ENCODE measurements at regions not wholly inside any gene's neighbourhood (a gene's known extent, or its start where the extent isn't known, plus 50 kb on each side); places are given as distances from the start of the nearest gene placed in this dataset.

- no peak for DNase-seq
Observed at GRCh38 chr20:39954621-39955020, 734.4 kb downstream of the MAFB start.

GRCh38 chr20:39946931-39947330, 742.1 kb downstream of the MAFB start:
- no peak for DNase-seq

- DNase-seq = no peak
Observed at GRCh38 chr20:39946053-39946810, 742.8 kb downstream of the MAFB start.

GRCh38 chr20:39944861-39945260, 744.2 kb downstream of the MAFB start:
- DNase-seq = no peak

- no peak for DNase-seq
Observed at GRCh38 chr20:39943336-39943735, 745.7 kb downstream of the MAFB start.

GRCh38 chr20:39941245-39941644, 747.8 kb downstream of the MAFB start:
- DNase-seq = no peak

- no peak for DNase-seq
Observed at GRCh38 chr20:39939241-39939865, 749.7 kb downstream of the MAFB start.

GRCh38 chr20:39936401-39936800, 752.6 kb downstream of the MAFB start:
- DNase-seq = no peak

GRCh38 chr20:39935901-39936300, 753.1 kb downstream of the MAFB start:
- DNase-seq = no peak

GRCh38 chr20:39916236-39916765, 772.7 kb downstream of the MAFB start:
- no peak for DNase-seq

GRCh38 chr20:39913274-39913673, 775.8 kb downstream of the MAFB start:
- no peak for DNase-seq

GRCh38 chr20:39911497-39911896, 777.5 kb downstream of the MAFB start:
- DNase-seq = no peak

GRCh38 chr20:39910536-39910935, 778.5 kb downstream of the MAFB start:
- no peak for DNase-seq

- no peak for DNase-seq
Observed at GRCh38 chr20:39909447-39909846, 779.6 kb downstream of the MAFB start.

- no peak for DNase-seq
Observed at GRCh38 chr20:39904476-39905112, 784.4 kb downstream of the MAFB start.

GRCh38 chr20:39903806-39904465, 785.1 kb downstream of the MAFB start:
- DNase-seq = no peak

- no peak for DNase-seq
Observed at GRCh38 chr20:39899881-39900280, 789.2 kb downstream of the MAFB start.

GRCh38 chr20:39898467-39898852, 790.6 kb downstream of the MAFB start:
- DNase-seq = no peak

- DNase-seq = no peak
Observed at GRCh38 chr20:39897781-39898466, 791.1 kb downstream of the MAFB start.

- no peak for DNase-seq
Observed at GRCh38 chr20:39897058-39897457, 792.0 kb downstream of the MAFB start.

- DNase-seq = no peak
Observed at GRCh38 chr20:39894067-39894466, 795.0 kb downstream of the MAFB start.

GRCh38 chr20:39893003-39893685, 795.9 kb downstream of the MAFB start:
- no peak for DNase-seq
